Retinal pigment epithelial cell (primary cell): ENCODE measurements at regions not wholly inside any gene's neighbourhood (a gene's known extent, or its start where the extent isn't known, plus 50 kb on each side); places are given as distances from the start of the nearest gene placed in this dataset.

Experiments
- DNase-seq: peaks from one replicate; pipeline ENCODE4 v3.0.0-alpha.2; 2010; ENCODE audit warnings: low read depth
- H3K4me3 ChIP-seq: 2 replicates; pipeline ENCODE4 v1.5.1; 2011; ENCODE audit warnings: mild to moderate bottlenecking, low read length, control low read depth, moderate library complexity
- CTCF ChIP-seq: conservative IDR thresholded peaks from 2 replicates; pipeline ENCODE4 v1.5.1; 2011; ENCODE audit warnings: low read depth, low read length, control low read depth, inconsistent platforms

- no peak overlapping the region for H3K4me3 ChIP-seq
- no peak for TF ChIP-seq CTCF
- no peak for DNase-seq
These were observed 1154.3 kb downstream of the EPHA3 start for GRCh38 chr3:90261481-90262433.
